SK-N-SH (cell line): ENCODE measurements at regions not wholly inside any gene's neighbourhood (a gene's known extent, or its start where the extent isn't known, plus 50 kb on each side); places are given as distances from the start of the nearest gene placed in this dataset.

Experiments used
- CTCF ChIA-PET: fragments of 300-600, 350-600 bp; formaldehyde crosslinking; extraction: SDS; loops from one replicate; lab custom pipeline; 2021; lab: Yijun Ruan, JAX
- POLR2A ChIA-PET: fragments of 350-600 bp; sonication (Branson Sonifier 250); formaldehyde crosslinking; extraction: SDS; loops from one replicate; lab custom pipeline; 2020; ENCODE audit warnings: antibody characterized with exemption, inconsistent platforms; lab: Yijun Ruan, JAX
- DNase-seq: peaks from one replicate; pipeline ENCODE4 v3.0.0; 2012
- H2AFZ ChIP-seq: fragments of 200-600 bp; sonication (generic); 2 replicates; pipeline ENCODE4 v1.8.1; 2016; ENCODE audit warnings: antibody characterized with exemption, mild to moderate bottlenecking, low read depth
- H3F3A ChIP-seq: fragments of 200-600 bp; sonication (generic); replicated peaks from 2 replicates; pipeline ENCODE3; 2016; ENCODE audit warnings: antibody characterized with exemption, mild to moderate bottlenecking; ENCODE audit not compliant: insufficient read depth
- H3K27ac ChIP-seq, 2 experiments: fragments of 200-500 bp in 1 of 2; fragments of 200-600 bp in 1 of 2; sonication (Bioruptor generic) in 1 of 2; sonication (generic), shearing (Covaris generic) in 1 of 2; 2 replicates each; pipeline versions ENCODE4 v1.5.1 to v1.6.1; 2014 to 2016; ENCODE audit warnings: low read depth in 2 of 2, inconsistent platforms in 1 of 2, low read length in 1 of 2, mild to moderate bottlenecking in 1 of 2, mixed read lengths in 1 of 2
- H3K27me3 ChIP-seq: fragments of 200-600 bp; sonication (generic), shearing (Covaris generic); 2 replicates; pipeline ENCODE4 v1.6.1; 2016; ENCODE audit warnings: mixed run types; ENCODE audit not compliant: insufficient read depth
- H3K36me3 ChIP-seq, 2 experiments: fragments of 200-500 bp in 1 of 2; fragments of 200-600 bp in 1 of 2; sonication (Bioruptor generic) in 1 of 2; sonication (generic) in 1 of 2; replicated peaks in 1 of 2; 2 replicates each; pipeline versions ENCODE3 to v1.5.1; 2014 to 2016; ENCODE audit warnings: low read length in 1 of 2, mild to moderate bottlenecking in 1 of 2; ENCODE audit not compliant: insufficient read depth in 2 of 2, control insufficient read depth in 1 of 2
- H3K4me1 ChIP-seq, 2 experiments: fragments of 200-500 bp in 1 of 2; fragments of 200-600 bp in 1 of 2; sonication (Bioruptor generic) in 1 of 2; sonication (generic), shearing (Covaris generic) in 1 of 2; 2 replicates each; pipeline versions ENCODE4 v1.5.1 to v1.6.1; 2014 to 2016; ENCODE audit warnings: low read depth in 1 of 2, low read length in 1 of 2, mixed run types in 1 of 2; ENCODE audit not compliant: insufficient read depth in 2 of 2, control insufficient read depth in 1 of 2
- H3K4me2 ChIP-seq: fragments of 200-600 bp; sonication (generic), shearing (Covaris generic); 2 replicates; pipeline ENCODE4 v1.6.1; 2017; ENCODE audit warnings: mixed run types
- H3K4me3 ChIP-seq, 2 experiments: fragments of 200-500 bp in 1 of 2; fragments of 200-600 bp in 1 of 2; sonication (Bioruptor generic) in 1 of 2; sonication (generic), shearing (Covaris generic) in 1 of 2; 2 replicates each; pipeline versions ENCODE4 v1.5.1 to v1.8.1; 2014 to 2016; ENCODE audit warnings: low read depth in 2 of 2, inconsistent platforms in 1 of 2, low read length in 1 of 2, mild to moderate bottlenecking in 1 of 2, mixed read lengths in 1 of 2, moderate library complexity in 1 of 2
- H3K79me2 ChIP-seq: fragments of 200-600 bp; sonication (generic); 2 replicates; pipeline ENCODE4 v1.8.1; 2017; ENCODE audit warnings: mild to moderate bottlenecking; ENCODE audit not compliant: insufficient read depth
- H3K9ac ChIP-seq: fragments of 200-600 bp; sonication (generic); 2 replicates; pipeline ENCODE4 v1.6.1; 2017; ENCODE audit warnings: mixed run types
- H3K9me2 ChIP-seq: fragments of 200-600 bp; sonication (generic); 2 replicates; pipeline ENCODE4 v1.6.1; 2017; ENCODE audit warnings: mixed run types
- H3K9me3 ChIP-seq: fragments of 200-600 bp; sonication (generic); 2 replicates; pipeline ENCODE4 v1.6.1; 2017; ENCODE audit warnings: mixed run types, mild to moderate bottlenecking, moderate library complexity
- H4K20me1 ChIP-seq: fragments of 200-600 bp; sonication (generic); 2 replicates; pipeline ENCODE4 v1.6.1; 2017; ENCODE audit warnings: mild to moderate bottlenecking, mixed run types; ENCODE audit not compliant: insufficient read depth
- CHD2 ChIP-seq: fragments of 150-350 bp; IDR thresholded peaks from 2 replicates; pipeline ENCODE4 v1.6.1; 2018; ENCODE audit warnings: low read length; ENCODE audit not compliant: partially characterized antibody
- CTCF ChIP-seq: fragments of 200-600 bp; sonication (generic); IDR thresholded peaks from 2 replicates; pipeline ENCODE4 v1.6.1; 2017; ENCODE audit warnings: antibody characterized with exemption, mild to moderate bottlenecking, moderate library complexity
- ELF1 ChIP-seq: IDR thresholded peaks from 2 replicates; pipeline ENCODE4 v1.4.0; 2012
- EZH2phosphoT487 ChIP-seq: fragments of 200-600 bp; sonication (generic); IDR thresholded peaks from 2 replicates; pipeline ENCODE4 v1.6.1; 2017; ENCODE audit warnings: low read depth, mixed run types, mild to moderate bottlenecking, antibody characterized with exemption, moderate library complexity, borderline replicate concordance
- FOSL2 ChIP-seq: IDR thresholded peaks from 2 replicates; pipeline ENCODE4 v1.4.0; 2012; ENCODE audit warnings: low read depth, mild to moderate bottlenecking, moderate library complexity, borderline replicate concordance
- IRF3 ChIP-seq: fragments of 150-350 bp; IDR thresholded peaks from 2 replicates; pipeline ENCODE4 v1.6.1; 2016; ENCODE audit warnings: mild to moderate bottlenecking, low read depth, low read length
- JUND ChIP-seq: IDR thresholded peaks from 2 replicates; pipeline ENCODE4 v1.4.0; 2012
- MEF2A ChIP-seq: IDR thresholded peaks from 2 replicates; pipeline ENCODE4 v1.4.0; 2012; ENCODE audit warnings: low read depth, borderline replicate concordance
- NFIC ChIP-seq: IDR thresholded peaks from 2 replicates; pipeline ENCODE4 v1.4.0; 2012; ENCODE audit warnings: borderline replicate concordance
- POLR2AphosphoS5 ChIP-seq: IDR thresholded peaks from 2 replicates; pipeline ENCODE4 v1.6.1; 2012; ENCODE audit warnings: low read depth, low read length
- RAD21 ChIP-seq: IDR thresholded peaks from 2 replicates; pipeline ENCODE4 v1.6.1; 2012; ENCODE audit warnings: mild to moderate bottlenecking, low read length
- RCOR1 ChIP-seq: fragments of 150-350 bp; IDR thresholded peaks from 2 replicates; pipeline ENCODE4 v1.6.1; 2017; ENCODE audit warnings: antibody characterized with exemption, low read length
- SIN3A ChIP-seq: IDR thresholded peaks from 2 replicates; pipeline ENCODE4 v1.6.1; 2012; ENCODE audit warnings: low read depth, mild to moderate bottlenecking, low read length, moderate library complexity, borderline replicate concordance
- TAF1 ChIP-seq: IDR thresholded peaks from 2 replicates; pipeline ENCODE4 v1.6.1; 2012; ENCODE audit warnings: low read depth, mild to moderate bottlenecking, low read length, moderate library complexity, borderline replicate concordance
- TCF12 ChIP-seq: IDR thresholded peaks from 2 replicates; pipeline ENCODE4 v1.4.0; 2012
- YY1 ChIP-seq: IDR thresholded peaks from 2 replicates; pipeline ENCODE4 v1.4.0; 2012; ENCODE audit warnings: low read depth, mild to moderate bottlenecking
- ZBTB33 ChIP-seq: IDR thresholded peaks from 2 replicates; pipeline ENCODE4 v1.4.0; 2012; ENCODE audit warnings: low read depth, borderline replicate concordance
- WGBS: methylation state at CpG from one replicate; pipeline ENCODE4 v1.1.6; 2017; ENCODE audit warnings: low lambda C conversion rate; 5-methylcytosine and 5-hydroxymethylcytosine counted together
- TF ChIP-seq, protein P1 (sequence below): fragments of 150-350 bp; IDR thresholded peaks from 2 replicates; pipeline ENCODE4 v1.6.1; 2017; ENCODE audit warnings: antibody characterized with exemption, low read length, low read depth, borderline replicate concordance

DNA sequence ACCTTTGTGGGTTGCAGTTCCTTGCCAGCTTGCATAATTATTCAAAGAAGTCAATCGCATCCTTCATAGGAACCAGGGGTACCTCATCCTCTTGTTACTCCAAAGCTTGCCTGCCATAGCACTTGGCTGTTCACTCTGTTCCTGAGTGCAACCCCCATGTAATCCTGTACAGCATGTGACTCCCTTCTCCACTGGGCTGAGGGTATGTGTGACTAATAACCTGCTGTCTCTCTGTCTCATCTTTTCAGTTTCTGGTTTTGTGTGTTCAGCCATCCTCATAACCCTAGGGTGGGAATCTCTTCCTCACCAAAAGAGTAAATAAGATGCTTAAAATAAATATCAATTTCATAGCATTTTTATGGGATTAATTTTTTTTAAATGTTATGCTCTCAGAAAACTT lies 351.9 kb downstream of the S1PR1 start:
- POLR2A ChIA-PET, result no interaction called here
- CTCF ChIA-PET, result no interaction called here
- 59% methylated on average over 1 of the region's 1 CpG for WGBS
- TF ChIP-seq ZBTB33 (no peak), TCF12 (no peak), FOSL2 (no peak), TAF1 (no peak), YY1 (no peak), RCOR1 (no peak), IRF3 (no peak), EZH2phosphoT487 (no peak)
- Histone ChIP-seq H3K4me3 (no peak overlapping the region), H3K27me3 (no peaks in the 10 kb centered on the region), H3K9me3 (no peaks in the 10 kb centered on the region), H3F3A (no peaks in the 10 kb centered on the region), H2AFZ (no peak overlapping the region), H3K4me1 (no peaks in the 10 kb centered on the region), H3K4me2 (no peak overlapping the region), H3K36me3 (no peaks in the 10 kb centered on the region), H4K20me1 (no peaks in the 10 kb centered on the region), H3K9me2 (no peaks in the 10 kb centered on the region), H3K9ac (no peak overlapping the region), H3K27ac (no peak overlapping the region), H3K79me2 (no peaks in the 10 kb centered on the region)
- DNase-seq, result no peak

GRCh38 chr1:101592845-101593244 lies 356.0 kb downstream of the S1PR1 start:
- Histone ChIP-seq H3F3A (no peaks in the 10 kb centered on the region), H3K9me2 (no peaks in the 10 kb centered on the region), H3K4me2 (no peak overlapping the region), H3K36me3 (no peaks in the 10 kb centered on the region), H3K9me3 (no peaks in the 10 kb centered on the region), H3K4me1 (no peaks in the 10 kb centered on the region), H3K79me2 (no peaks in the 10 kb centered on the region), H3K27ac (no peak overlapping the region), H3K9ac (no peak overlapping the region), H3K27me3 (no peaks in the 10 kb centered on the region), H4K20me1 (no peaks in the 10 kb centered on the region), H2AFZ (no peak overlapping the region), H3K4me3 (no peak overlapping the region)
- 48% methylated on average over 1 of the region's 1 CpG for WGBS
- CTCF ChIA-PET, result interaction anchor here (1.1 kb wide), 1 partner anchor 25 kb away, joined by 3 read pairs; no protein-coding TSS in a partner anchor
- TF ChIP-seq CHD2, result no peak
- TF ChIP-seq MEF2A, result no peak
- no peak for TF ChIP-seq SIN3A
- no peak for TF ChIP-seq POLR2AphosphoS5
- no peak for TF ChIP-seq NFIC
- TF ChIP-seq, protein P1, sequence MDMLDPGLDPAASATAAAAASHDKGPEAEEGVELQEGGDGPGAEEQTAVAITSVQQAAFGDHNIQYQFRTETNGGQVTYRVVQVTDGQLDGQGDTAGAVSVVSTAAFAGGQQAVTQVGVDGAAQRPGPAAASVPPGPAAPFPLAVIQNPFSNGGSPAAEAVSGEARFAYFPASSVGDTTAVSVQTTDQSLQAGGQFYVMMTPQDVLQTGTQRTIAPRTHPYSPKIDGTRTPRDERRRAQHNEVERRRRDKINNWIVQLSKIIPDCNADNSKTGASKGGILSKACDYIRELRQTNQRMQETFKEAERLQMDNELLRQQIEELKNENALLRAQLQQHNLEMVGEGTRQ, result no peak
- TF ChIP-seq EZH2phosphoT487, result no peak
- no peak for TF ChIP-seq RCOR1
- TF ChIP-seq CTCF, result no peak
- TF ChIP-seq RAD21, result no peak
- no peak for TF ChIP-seq JUND
- TF ChIP-seq ELF1, result no peak
- POLR2A ChIA-PET, result no interaction called here
- no peak for DNase-seq
